ENCODE measurements at regions not wholly inside any gene's neighbourhood (a gene's known extent, or its start where the extent isn't known, plus 50 kb on each side); places are given as distances from the start of the nearest gene placed in this dataset.

DNA sequence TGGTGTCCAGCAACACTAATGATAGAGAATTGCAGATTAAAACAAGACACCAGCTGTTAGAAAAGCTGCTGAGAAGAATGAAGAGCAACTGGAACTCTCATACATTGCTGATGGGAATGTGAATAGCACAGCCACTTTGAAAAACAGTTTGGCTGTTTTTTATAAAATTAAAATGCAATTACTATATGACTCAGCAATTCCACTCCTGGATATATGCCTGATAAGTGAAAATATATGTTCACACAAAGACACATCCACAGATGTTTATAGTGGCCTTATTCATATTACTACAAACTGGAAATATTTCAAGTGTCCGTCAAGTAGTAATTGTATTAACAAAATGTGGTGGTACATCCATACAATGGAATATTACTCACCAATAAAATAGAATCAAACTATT is 99.7 kb upstream of the HAO2 start:
- Histone ChIP-seq H3K4me1 (no peaks in the 10 kb centered on the region), H3K9me3 (no peaks in the 10 kb centered on the region), H3K27me3 (no peaks in the 10 kb centered on the region), H3K4me3 (no peak overlapping the region), H3K36me3 (no peaks in the 10 kb centered on the region), H3K27ac (no peak overlapping the region)
- ATAC-seq (no peak), DNase-seq (no peak)
- in situ Hi-C loops (cut with MboI; ENCODE audit: low sequenced_read_pairs in 4 of 4) (no loop called here), intact Hi-C loops (cut with DNase I; ENCODE audit: low total_unique reads) (no loop called here)
- TF ChIP-seq POLR2A (IDR thresholded peaks at IDR 0.05): no peak
- TF ChIP-seq, protein P1, sequence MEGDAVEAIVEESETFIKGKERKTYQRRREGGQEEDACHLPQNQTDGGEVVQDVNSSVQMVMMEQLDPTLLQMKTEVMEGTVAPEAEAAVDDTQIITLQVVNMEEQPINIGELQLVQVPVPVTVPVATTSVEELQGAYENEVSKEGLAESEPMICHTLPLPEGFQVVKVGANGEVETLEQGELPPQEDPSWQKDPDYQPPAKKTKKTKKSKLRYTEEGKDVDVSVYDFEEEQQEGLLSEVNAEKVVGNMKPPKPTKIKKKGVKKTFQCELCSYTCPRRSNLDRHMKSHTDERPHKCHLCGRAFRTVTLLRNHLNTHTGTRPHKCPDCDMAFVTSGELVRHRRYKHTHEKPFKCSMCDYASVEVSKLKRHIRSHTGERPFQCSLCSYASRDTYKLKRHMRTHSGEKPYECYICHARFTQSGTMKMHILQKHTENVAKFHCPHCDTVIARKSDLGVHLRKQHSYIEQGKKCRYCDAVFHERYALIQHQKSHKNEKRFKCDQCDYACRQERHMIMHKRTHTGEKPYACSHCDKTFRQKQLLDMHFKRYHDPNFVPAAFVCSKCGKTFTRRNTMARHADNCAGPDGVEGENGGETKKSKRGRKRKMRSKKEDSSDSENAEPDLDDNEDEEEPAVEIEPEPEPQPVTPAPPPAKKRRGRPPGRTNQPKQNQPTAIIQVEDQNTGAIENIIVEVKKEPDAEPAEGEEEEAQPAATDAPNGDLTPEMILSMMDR (IDR thresholded peaks at IDR 0.05 in 4 of 5, conservative IDR thresholded peaks at IDR 0.05 in 1 of 5): no peak

DNA sequence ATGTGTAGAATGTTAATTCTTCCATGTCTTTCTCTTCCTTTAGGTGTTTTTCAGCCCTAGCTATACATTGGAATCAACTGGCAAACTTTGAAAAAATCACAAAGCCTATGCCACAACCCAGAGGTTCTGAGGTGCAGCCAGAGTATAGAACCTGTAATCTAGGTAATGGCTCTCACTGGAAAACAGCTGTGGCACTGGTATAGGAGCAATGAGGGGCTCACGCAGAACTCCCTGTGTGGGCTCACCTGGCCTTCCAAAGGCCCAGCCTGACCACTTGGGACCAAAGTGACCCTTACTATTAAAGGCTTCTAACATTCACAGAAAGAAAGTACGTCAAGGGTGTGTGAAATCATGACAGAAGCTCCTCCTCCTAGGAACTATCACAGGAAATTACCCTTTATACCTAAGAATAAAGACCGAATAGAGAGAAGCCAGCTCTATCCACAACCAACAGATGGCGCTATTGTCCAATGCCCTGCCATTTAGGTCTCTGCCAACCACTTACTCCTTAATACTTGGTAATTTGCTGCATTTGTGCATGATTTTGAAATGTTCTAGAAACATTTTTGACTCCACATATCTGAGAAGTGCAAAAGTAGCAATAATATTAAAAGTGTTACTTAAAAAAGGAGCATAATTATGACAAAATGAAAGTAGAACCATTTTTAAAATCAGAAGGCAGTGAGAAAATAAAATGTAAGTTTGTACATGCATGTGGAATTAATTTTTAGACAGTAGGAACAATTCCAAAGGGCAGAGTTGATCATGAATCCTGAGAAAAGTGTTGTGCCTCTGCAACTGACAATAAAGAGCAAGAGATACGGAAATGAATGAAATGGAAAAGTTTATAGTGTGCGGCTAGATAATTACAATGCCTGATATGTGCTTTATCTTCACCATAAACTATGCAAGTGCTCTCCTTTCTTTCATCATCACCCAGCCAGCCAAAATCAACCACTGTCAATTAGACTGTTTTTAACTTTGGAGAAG is 93.1 kb upstream of the HAO2 start:
- no peak overlapping the region for H3K4me3 ChIP-seq
- TF ChIP-seq, protein P1 (IDR thresholded peaks at IDR 0.05 in 4 of 5, conservative IDR thresholded peaks at IDR 0.05 in 1 of 5): peak in 4 of 5 experiments; percentile 33 to 69 (median 46)
- TF ChIP-seq POLR2A (IDR thresholded peaks at IDR 0.05): no peak
- in situ Hi-C loops (cut with MboI; ENCODE audit: low sequenced_read_pairs in 4 of 4) (no loop called here), intact Hi-C loops (cut with DNase I; ENCODE audit: low total_unique reads) (no loop called here)
- H3K9me3 ChIP-seq: no peaks in the 10 kb centered on the region
- no peaks in the 10 kb centered on the region for H3K27me3 ChIP-seq
- ATAC-seq: no peak
- peak in 1 of 2 donors; percentile 19 for DNase-seq
- H3K27ac ChIP-seq: no peak overlapping the region
- no peaks in the 10 kb centered on the region for H3K36me3 ChIP-seq
- no peaks in the 10 kb centered on the region for H3K4me1 ChIP-seq

DNA sequence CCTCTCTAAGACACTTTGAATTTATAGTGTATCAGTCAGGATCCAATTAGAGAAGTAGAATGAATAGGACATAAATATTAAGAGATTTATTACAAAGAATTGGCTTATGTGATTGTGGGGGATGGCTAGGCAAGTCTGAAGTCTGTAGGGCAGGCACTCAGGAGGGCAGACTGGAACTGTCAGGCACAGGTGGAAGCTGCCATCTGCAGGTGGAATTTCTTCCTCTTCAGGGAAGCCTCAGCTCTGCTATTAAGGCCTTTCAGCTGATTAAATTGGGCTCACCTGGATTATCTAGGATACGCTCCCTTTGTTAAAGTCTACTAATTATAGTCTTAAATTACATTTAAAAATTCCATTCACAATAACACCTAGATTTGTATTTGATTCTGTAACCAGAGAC is 92.0 kb upstream of the HAO2 start:
- no peaks in the 10 kb centered on the region for H3K9me3 ChIP-seq
- no peak overlapping the region for H3K27ac ChIP-seq
- DNase-seq (no peak), ATAC-seq (no peak)
- no peak overlapping the region for H3K4me3 ChIP-seq
- H3K4me1 ChIP-seq: no peaks in the 10 kb centered on the region
- H3K27me3 ChIP-seq: no peaks in the 10 kb centered on the region
- TF ChIP-seq, protein P1 (IDR thresholded peaks at IDR 0.05 in 4 of 5, conservative IDR thresholded peaks at IDR 0.05 in 1 of 5): no peak
- no peak for TF ChIP-seq POLR2A (IDR thresholded peaks at IDR 0.05)
- H3K36me3 ChIP-seq: no peaks in the 10 kb centered on the region
- intact Hi-C loops (cut with DNase I; ENCODE audit: low total_unique reads) (no loop called here), in situ Hi-C loops (cut with MboI; ENCODE audit: low sequenced_read_pairs in 4 of 4) (no loop called here)

DNA sequence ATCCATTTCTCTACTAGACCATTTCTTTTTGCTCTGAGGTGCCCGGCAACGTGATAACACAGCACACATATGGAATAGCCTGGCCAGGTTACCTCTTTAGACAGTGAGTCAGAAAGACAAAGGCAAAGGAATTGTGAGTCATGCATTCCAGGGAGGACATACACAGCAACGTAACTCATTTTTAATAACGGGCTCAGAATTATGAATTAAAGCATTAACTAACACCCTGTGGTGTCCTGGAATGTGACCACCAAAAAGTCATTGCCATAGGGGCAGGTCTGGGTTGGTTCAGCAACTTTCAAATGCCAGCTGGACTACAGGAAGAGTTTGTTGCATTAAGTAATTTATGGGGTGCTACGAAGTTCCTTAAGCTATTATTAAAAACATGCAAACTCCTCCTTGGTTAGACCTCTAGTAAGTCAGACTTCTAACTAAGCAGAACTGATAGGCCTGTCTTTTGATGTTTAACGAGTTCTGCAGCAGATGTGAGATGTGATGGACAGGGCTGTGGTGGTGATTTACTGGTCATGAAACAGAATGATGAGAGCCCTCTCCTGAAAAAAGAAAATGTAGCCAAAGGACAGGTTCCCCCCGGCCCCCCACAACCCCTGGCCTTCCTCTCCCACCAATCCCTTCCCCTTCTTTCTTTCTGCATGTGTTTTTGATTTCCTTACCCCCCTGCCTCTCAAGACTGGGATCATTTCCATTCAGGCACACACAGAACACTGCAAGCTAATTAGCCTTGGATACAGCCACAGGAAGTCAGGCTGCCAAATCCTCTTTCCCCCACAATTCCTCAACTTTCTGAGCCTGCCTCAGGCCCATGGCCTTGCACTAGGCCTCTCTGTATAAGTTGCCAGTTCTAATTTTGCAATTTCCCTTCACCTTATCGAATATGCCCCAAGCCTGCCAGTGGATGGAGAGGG is 88.9 kb upstream of the HAO2 start:
- H3K36me3 ChIP-seq: no peaks in the 10 kb centered on the region
- in situ Hi-C loops (cut with MboI; ENCODE audit: low sequenced_read_pairs in 4 of 4) (loop anchor here in 1 of 4 donors (10.0 kb wide), 1 partner anchor 55 kb away; no protein-coding TSS in a partner anchor), intact Hi-C loops (cut with DNase I; ENCODE audit: low total_unique reads) (no loop called here)
- ATAC-seq (peak in 1 of 2 donors; percentile 30), DNase-seq (no peak)
- TF ChIP-seq, protein P1 (IDR thresholded peaks at IDR 0.05 in 4 of 5, conservative IDR thresholded peaks at IDR 0.05 in 1 of 5): no peak
- no peak for TF ChIP-seq POLR2A (IDR thresholded peaks at IDR 0.05)
- H3K4me1 ChIP-seq: no peaks in the 10 kb centered on the region
- H3K27me3 ChIP-seq: no peaks in the 10 kb centered on the region
- H3K9me3 ChIP-seq: no peaks in the 10 kb centered on the region
- no peak overlapping the region for H3K4me3 ChIP-seq
- no peak overlapping the region for H3K27ac ChIP-seq

Data from gastrocnemius medialis (tissue), 4 donors.